Left colon (tissue), 2 donors: ENCODE measurements at regions not wholly inside any gene's neighbourhood (a gene's known extent, or its start where the extent isn't known, plus 50 kb on each side); places are given as distances from the start of the nearest gene placed in this dataset.

Experiments used
- ATAC-seq: fragments of 200-7000 bp; cut with Tn5 transposase; one replicate; pipeline ENCODE4 v1.9.1; 2020; ENCODE audit warnings: mild to moderate bottlenecking, moderate library complexity
- DNase-seq, 2 donors: peaks; one replicate each; pipeline ENCODE4 v3.0.0-alpha.2; 2020
- intact Hi-C, 2 donors: fragments of 100-400 bp; cut with DNase I in 1 of 2; cut with micrococcal nuclease in 1 of 2; formaldehyde crosslinking; loops; one replicate each; pipeline versions ENCODE4 v1.11.2 to v1.14.0; 2022; cut with DNase I, micrococcal nuclease
- donor health status: DM: no; HTN: no; CAD: no.
- donor health status: DM: yes; HTN: yes; CAD: no.

- ATAC-seq (no peak), DNase-seq (no peak)
- intact Hi-C loops = no loop called here
These were observed 173.0 kb upstream of the WSCD2 start for GRCh38 chr12:107955966-107956643.

GRCh38 chr12:107957459-107957858 is 171.6 kb upstream of the WSCD2 start:
- DNase-seq (no peak), ATAC-seq (no peak)
- intact Hi-C loops = no loop called here

- intact Hi-C loops = no loop called here
- no peak for DNase-seq
- ATAC-seq = no peak
These were observed 165.5 kb upstream of the WSCD2 start for GRCh38 chr12:107963635-107964034.

- intact Hi-C loops = no loop called here
These were observed 161.9 kb upstream of the WSCD2 start for GRCh38 chr12:107967170-107967569.

GRCh38 chr12:107973950-107974349 is 155.1 kb upstream of the WSCD2 start:
- DNase-seq (no peak), ATAC-seq (no peak)
- intact Hi-C loops = no loop called here

More at GRCh38 chr12:107967170-107967569, 161.9 kb upstream of the WSCD2 start:
- ATAC-seq = no peak
- no peak for DNase-seq

- intact Hi-C loops = no loop called here
- no peak for ATAC-seq
- DNase-seq = no peak
These were observed 152.8 kb upstream of the WSCD2 start for GRCh38 chr12:107976331-107976730.

GRCh38 chr12:107978201-107978600 is 150.9 kb upstream of the WSCD2 start:
- ATAC-seq (no peak), DNase-seq (no peak)
- intact Hi-C loops = no loop called here

GRCh38 chr12:107978641-107979040 is 150.4 kb upstream of the WSCD2 start:
- DNase-seq = no peak
- intact Hi-C loops = no loop called here
- ATAC-seq = no peak

- intact Hi-C loops = no loop called here
- ATAC-seq = no peak
- DNase-seq = no peak
These were observed 145.2 kb upstream of the WSCD2 start for GRCh38 chr12:107983756-107984472.

- intact Hi-C loops = no loop called here
- no peak for DNase-seq
- no peak for ATAC-seq
These were observed 144.1 kb upstream of the WSCD2 start for GRCh38 chr12:107984973-107985372.

- no peak for ATAC-seq
- no peak for DNase-seq
- intact Hi-C loops = no loop called here
These were observed 142.9 kb upstream of the WSCD2 start for GRCh38 chr12:107986183-107986582.

GRCh38 chr12:107990325-107990724 is 138.8 kb upstream of the WSCD2 start:
- intact Hi-C loops = no loop called here
- no peak for ATAC-seq

GRCh38 chr12:107992029-107992428 is 137.1 kb upstream of the WSCD2 start:
- intact Hi-C loops = no loop called here
- ATAC-seq = no peak
- no peak for DNase-seq

More at GRCh38 chr12:107990325-107990724, 138.8 kb upstream of the WSCD2 start:
- DNase-seq = peak in 1 of 2 donors; percentile 7

- intact Hi-C loops = no loop called here
- DNase-seq = no peak
- ATAC-seq = peak; percentile 67
These were observed 136.1 kb upstream of the WSCD2 start for GRCh38 chr12:107992870-107993451.

GRCh38 chr12:107998863-107999262 is 130.2 kb upstream of the WSCD2 start:
- ATAC-seq (no peak), DNase-seq (no peak)
- intact Hi-C loops = no loop called here

GRCh38 chr12:108000111-108000510 is 129.0 kb upstream of the WSCD2 start:
- intact Hi-C loops = no loop called here
- DNase-seq = no peak
- ATAC-seq = no peak

- intact Hi-C loops = no loop called here
- ATAC-seq = no peak
- DNase-seq = no peak
These were observed 124.8 kb upstream of the WSCD2 start for GRCh38 chr12:108004319-108004718.

- ATAC-seq (no peak), DNase-seq (no peak)
- intact Hi-C loops = no loop called here
These were observed 120.8 kb upstream of the WSCD2 start for GRCh38 chr12:108008163-108008905.

GRCh38 chr12:108009442-108010070 is 119.5 kb upstream of the WSCD2 start:
- DNase-seq (no peak), ATAC-seq (no peak)
- intact Hi-C loops = no loop called here
